ENCODE measurements at regions not wholly inside any gene's neighbourhood (a gene's known extent, or its start where the extent isn't known, plus 50 kb on each side); places are given as distances from the start of the nearest gene placed in this dataset.

DNA sequence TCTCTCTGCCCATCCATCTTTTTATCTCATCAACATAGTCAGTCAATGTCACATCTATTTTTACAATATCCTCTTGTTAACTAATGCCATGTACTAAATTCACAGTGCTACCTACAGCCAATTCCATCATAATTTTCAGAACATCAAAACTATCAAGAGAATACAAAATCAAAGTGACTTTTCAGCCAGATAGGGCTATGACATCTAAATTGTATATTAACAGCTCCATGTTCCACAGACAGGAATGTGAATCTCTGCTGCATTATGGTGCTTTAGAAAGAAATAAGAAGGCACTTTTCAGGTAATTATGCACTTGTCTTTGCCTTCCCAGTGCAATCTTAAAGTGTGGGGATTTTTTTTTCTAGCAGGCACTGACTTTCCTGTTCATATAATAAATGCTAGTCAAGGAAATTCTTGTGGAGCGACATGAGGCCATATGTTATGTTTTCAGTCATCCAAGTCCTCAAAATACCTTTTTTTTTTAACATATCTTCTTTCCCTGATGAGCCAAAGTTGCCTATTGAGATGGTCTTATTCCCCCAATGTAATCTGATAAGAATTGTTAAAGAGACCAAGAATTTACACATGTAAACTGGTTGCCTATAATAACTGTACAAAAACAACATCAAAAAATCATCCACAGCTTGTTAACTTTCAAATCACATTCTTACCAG is 252.0 kb upstream of the CNTN3 start:
- TF ChIP-seq, protein P1, sequence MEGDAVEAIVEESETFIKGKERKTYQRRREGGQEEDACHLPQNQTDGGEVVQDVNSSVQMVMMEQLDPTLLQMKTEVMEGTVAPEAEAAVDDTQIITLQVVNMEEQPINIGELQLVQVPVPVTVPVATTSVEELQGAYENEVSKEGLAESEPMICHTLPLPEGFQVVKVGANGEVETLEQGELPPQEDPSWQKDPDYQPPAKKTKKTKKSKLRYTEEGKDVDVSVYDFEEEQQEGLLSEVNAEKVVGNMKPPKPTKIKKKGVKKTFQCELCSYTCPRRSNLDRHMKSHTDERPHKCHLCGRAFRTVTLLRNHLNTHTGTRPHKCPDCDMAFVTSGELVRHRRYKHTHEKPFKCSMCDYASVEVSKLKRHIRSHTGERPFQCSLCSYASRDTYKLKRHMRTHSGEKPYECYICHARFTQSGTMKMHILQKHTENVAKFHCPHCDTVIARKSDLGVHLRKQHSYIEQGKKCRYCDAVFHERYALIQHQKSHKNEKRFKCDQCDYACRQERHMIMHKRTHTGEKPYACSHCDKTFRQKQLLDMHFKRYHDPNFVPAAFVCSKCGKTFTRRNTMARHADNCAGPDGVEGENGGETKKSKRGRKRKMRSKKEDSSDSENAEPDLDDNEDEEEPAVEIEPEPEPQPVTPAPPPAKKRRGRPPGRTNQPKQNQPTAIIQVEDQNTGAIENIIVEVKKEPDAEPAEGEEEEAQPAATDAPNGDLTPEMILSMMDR (IDR thresholded peaks at IDR 0.05), result no peak
- TF ChIP-seq POLR2AphosphoS5 (IDR thresholded peaks at IDR 0.05; ENCODE audit: low read depth, low read length) (no peak), TCF7L2 (IDR thresholded peaks at IDR 0.05; ENCODE audit: low read depth, low read length) (no peak)

Measured in Panc1 (cell line).